ENCODE measurements at regions not wholly inside any gene's neighbourhood (a gene's known extent, or its start where the extent isn't known, plus 50 kb on each side); places are given as distances from the start of the nearest gene placed in this dataset.

DNA sequence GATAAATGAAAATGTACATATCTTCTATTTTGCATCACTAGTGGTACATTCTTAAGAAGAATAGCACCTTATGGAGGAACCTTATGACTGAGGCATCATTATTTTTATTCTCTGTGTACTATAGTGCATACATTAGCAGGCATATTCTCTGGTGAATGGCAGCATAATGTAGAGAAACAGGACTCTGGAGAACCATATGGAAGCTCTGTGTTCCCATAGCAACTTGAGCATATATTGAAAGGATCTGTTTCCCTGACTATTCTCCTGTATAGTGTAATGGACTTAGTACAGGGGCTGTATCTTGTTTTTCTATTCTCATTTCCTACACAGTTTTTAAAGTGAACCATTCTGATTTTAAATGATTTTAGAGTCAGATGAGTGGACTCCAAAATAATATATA is 128.4 kb upstream of the SMIM30 start:
- no peak for DNase-seq
- Histone ChIP-seq H3K4me3 (ENCODE audit: low read depth, low read length) (no peak overlapping the region), H3K27ac (no peak overlapping the region), H3K36me3 (replicated peaks) (no peaks in the 10 kb centered on the region), H3K27me3 (replicated peaks) (no peaks in the 10 kb centered on the region)
- TF ChIP-seq, protein P1, sequence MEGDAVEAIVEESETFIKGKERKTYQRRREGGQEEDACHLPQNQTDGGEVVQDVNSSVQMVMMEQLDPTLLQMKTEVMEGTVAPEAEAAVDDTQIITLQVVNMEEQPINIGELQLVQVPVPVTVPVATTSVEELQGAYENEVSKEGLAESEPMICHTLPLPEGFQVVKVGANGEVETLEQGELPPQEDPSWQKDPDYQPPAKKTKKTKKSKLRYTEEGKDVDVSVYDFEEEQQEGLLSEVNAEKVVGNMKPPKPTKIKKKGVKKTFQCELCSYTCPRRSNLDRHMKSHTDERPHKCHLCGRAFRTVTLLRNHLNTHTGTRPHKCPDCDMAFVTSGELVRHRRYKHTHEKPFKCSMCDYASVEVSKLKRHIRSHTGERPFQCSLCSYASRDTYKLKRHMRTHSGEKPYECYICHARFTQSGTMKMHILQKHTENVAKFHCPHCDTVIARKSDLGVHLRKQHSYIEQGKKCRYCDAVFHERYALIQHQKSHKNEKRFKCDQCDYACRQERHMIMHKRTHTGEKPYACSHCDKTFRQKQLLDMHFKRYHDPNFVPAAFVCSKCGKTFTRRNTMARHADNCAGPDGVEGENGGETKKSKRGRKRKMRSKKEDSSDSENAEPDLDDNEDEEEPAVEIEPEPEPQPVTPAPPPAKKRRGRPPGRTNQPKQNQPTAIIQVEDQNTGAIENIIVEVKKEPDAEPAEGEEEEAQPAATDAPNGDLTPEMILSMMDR (IDR thresholded peaks at IDR 0.05; ENCODE audit: low read depth, low read length, missing control alignments), result no peak
- in situ Hi-C loops (cut with HindIII; ENCODE audit: low pct_ligation_motif_present, low sequenced_read_pairs), result no loop called here

DNA sequence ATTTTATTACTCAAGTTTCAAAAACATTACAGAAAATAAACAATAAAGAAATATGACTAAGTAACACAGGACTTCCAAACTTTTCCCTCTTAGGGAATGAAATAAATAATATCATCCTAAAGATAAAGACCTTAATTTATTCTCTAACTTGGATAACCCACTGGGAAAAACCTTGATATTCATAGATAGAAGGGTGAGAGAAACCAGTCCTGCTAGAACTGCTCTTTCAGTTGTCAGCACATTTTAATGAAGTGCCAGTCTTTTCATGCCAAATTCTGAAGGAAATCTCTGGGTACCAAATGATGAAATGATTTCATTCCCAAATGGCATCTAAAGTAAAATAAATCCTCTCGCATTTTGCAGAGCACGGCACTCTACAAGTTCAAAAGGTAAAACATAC is 114.5 kb upstream of the SMIM30 start:
- no peak overlapping the region for H3K4me3 ChIP-seq (ENCODE audit: low read depth, low read length)
- no peak overlapping the region for H3K27ac ChIP-seq
- TF ChIP-seq, protein P1 (IDR thresholded peaks at IDR 0.05; ENCODE audit: low read depth, low read length, missing control alignments), result no peak
- no peak for DNase-seq
- in situ Hi-C loops (cut with HindIII; ENCODE audit: low pct_ligation_motif_present, low sequenced_read_pairs), result no loop called here
- no peaks in the 10 kb centered on the region for H3K36me3 ChIP-seq (replicated peaks)
- H3K27me3 ChIP-seq (replicated peaks), result no peaks in the 10 kb centered on the region

DNA sequence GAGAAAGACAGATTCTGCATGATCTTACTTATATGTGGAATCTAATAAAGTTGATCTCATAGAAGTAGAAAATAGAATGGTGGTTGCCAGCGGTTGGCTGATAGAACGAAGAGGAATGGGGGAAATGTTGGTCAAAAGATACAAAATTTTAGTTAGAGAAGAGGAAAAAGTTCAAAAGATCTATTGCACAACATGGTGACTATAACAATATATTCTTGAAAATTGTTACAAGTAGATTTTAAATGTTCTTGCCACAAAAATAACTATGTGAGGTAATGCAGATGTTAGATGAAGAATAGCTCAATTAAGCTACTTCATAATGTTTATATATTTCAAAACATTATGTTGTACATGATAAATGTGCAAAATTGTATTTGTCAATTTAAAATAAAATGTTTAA is 112.3 kb upstream of the SMIM30 start:
- H3K36me3 ChIP-seq (replicated peaks), result no peaks in the 10 kb centered on the region
- no peak overlapping the region for H3K27ac ChIP-seq
- H3K4me3 ChIP-seq (ENCODE audit: low read depth, low read length), result no peak overlapping the region
- no peak for DNase-seq
- in situ Hi-C loops (cut with HindIII; ENCODE audit: low pct_ligation_motif_present, low sequenced_read_pairs), result no loop called here
- no peaks in the 10 kb centered on the region for H3K27me3 ChIP-seq (replicated peaks)
- TF ChIP-seq, protein P1 (IDR thresholded peaks at IDR 0.05; ENCODE audit: low read depth, low read length, missing control alignments), result no peak

DNA sequence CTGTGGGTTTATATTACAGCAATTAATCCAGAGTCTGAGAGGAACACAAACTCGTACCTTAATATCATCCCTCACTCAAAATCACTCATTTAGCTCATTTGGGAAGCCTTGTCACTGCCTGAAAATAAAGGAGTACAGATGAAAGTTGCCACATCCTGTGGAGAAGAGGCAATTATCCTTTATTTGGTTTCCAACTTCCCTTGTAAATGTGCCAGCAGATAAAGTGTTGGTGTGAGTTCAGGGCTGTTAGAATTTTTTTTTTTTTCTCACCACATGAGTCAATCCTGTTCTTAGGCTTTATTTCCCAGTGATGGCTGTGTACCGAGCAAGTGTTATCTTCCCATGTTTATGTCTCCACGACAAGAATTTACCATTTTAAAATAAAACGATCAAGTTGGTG is 99.0 kb upstream of the SMIM30 start:
- in situ Hi-C loops (cut with HindIII; ENCODE audit: low pct_ligation_motif_present, low sequenced_read_pairs), result no loop called here
- TF ChIP-seq, protein P1 (IDR thresholded peaks at IDR 0.05; ENCODE audit: low read depth, low read length, missing control alignments), result no peak
- H3K36me3 ChIP-seq (replicated peaks), result no peaks in the 10 kb centered on the region
- no peak overlapping the region for H3K27ac ChIP-seq
- DNase-seq, result no peak
- no peaks in the 10 kb centered on the region for H3K27me3 ChIP-seq (replicated peaks)
- H3K4me3 ChIP-seq (ENCODE audit: low read depth, low read length), result no peak overlapping the region

DNA sequence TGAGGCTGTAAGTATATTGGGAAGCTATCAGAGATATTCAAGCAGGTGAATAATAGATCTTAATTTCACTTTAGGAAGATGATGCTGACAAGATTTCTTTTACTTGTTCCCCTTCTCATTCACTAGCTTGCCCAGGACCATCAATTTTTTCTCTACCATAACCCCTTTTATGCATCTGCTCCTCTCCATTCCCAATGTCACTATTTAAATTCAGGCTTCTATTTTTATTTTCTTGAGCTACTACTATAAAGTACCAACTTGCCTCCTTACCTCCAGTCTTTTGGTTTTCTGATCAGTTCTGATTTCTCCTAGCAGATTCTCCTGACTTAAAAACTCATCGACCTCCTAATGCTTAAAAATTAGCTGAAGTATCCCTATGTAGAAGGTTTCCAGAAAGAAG is 97.7 kb upstream of the SMIM30 start:
- Histone ChIP-seq H3K27ac (no peak overlapping the region), H3K36me3 (replicated peaks) (no peaks in the 10 kb centered on the region), H3K27me3 (replicated peaks) (no peaks in the 10 kb centered on the region), H3K4me3 (ENCODE audit: low read depth, low read length) (no peak overlapping the region)
- DNase-seq, result no peak
- in situ Hi-C loops (cut with HindIII; ENCODE audit: low pct_ligation_motif_present, low sequenced_read_pairs), result no loop called here
- TF ChIP-seq, protein P1 (IDR thresholded peaks at IDR 0.05; ENCODE audit: low read depth, low read length, missing control alignments), result no peak

DNA sequence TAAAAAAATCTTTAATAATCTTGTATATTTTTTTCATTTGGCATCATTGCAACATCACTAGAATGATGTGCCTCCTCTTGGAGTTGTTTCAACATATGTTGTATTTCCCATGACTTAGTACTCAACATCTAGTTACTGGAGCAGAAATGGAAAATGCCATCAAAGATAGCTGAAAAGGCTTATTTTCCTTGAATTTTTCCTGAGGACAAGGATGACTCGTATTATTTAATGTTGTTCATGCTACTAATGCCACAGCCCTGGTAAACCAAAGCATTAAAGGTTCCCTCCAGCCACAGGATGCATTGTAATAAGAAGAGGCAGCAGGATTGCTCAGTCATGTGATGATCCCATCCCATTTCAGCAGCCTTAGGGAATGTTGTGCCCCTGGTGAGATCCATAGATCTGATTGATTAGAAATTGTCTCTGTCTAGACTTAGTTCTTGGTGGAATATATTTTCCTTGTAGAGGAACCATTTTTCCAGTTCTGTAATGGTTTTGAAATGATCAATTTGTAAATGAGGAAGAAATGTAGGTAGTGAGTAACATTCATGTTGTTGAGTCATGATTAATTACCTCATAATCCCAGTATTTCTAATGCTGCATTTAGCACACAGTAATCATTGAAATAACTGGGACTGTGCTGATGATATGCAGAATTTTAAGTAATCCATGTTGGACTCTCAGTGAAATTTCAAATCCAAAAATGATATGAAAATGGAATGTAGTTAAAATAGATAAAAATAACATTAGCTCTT is 91.3 kb upstream of the SMIM30 start:
- H3K4me3 ChIP-seq (ENCODE audit: low read depth, low read length), result no peak overlapping the region
- no peaks in the 10 kb centered on the region for H3K36me3 ChIP-seq (replicated peaks)
- in situ Hi-C loops (cut with HindIII; ENCODE audit: low pct_ligation_motif_present, low sequenced_read_pairs), result no loop called here
- H3K27me3 ChIP-seq (replicated peaks), result no peaks in the 10 kb centered on the region
- DNase-seq, result no peak
- no peak overlapping the region for H3K27ac ChIP-seq
- TF ChIP-seq, protein P1 (IDR thresholded peaks at IDR 0.05; ENCODE audit: low read depth, low read length, missing control alignments), result no peak

Data from brain microvascular endothelial cell (primary cell).